ENCODE measurements at regions not wholly inside any gene's neighbourhood (a gene's known extent, or its start where the extent isn't known, plus 50 kb on each side); places are given as distances from the start of the nearest gene placed in this dataset.
A peak's percentile ranks its signal among the peaks of the same experiment; 100 is the strongest.

- DNase-seq = no peak
These were observed 315.6 kb downstream of the LPIN1 start for GRCh38 chr2:12062053-12062395.

- no peak for DNase-seq
These were observed 316.8 kb downstream of the LPIN1 start for GRCh38 chr2:12063210-12063609.

- no peak for DNase-seq
These were observed 317.7 kb downstream of the LPIN1 start for GRCh38 chr2:12064153-12064552.

- no peak for DNase-seq
These were observed 319.7 kb downstream of the LPIN1 start for GRCh38 chr2:12066116-12066515.

- DNase-seq = no peak
These were observed 320.6 kb downstream of the LPIN1 start for GRCh38 chr2:12066986-12067385.

- DNase-seq = no peak
These were observed 322.5 kb downstream of the LPIN1 start for GRCh38 chr2:12068796-12069538.

GRCh38 chr2:12070153-12070552, 323.7 kb downstream of the LPIN1 start:
- DNase-seq = no peak

GRCh38 chr2:12070581-12070980, 324.1 kb downstream of the LPIN1 start:
- no peak for DNase-seq

- no peak for DNase-seq
These were observed 324.9 kb downstream of the LPIN1 start for GRCh38 chr2:12071318-12071717.

GRCh38 chr2:12073217-12073852, 326.9 kb downstream of the LPIN1 start:
- DNase-seq = no peak

GRCh38 chr2:12074126-12074844, 327.9 kb downstream of the LPIN1 start:
- DNase-seq = peak; percentile 92

- no peak for DNase-seq
These were observed 328.4 kb downstream of the LPIN1 start for GRCh38 chr2:12074845-12075217.

GRCh38 chr2:12075603-12076002, 329.2 kb downstream of the LPIN1 start:
- no peak for DNase-seq

GRCh38 chr2:12076810-12077209, 330.4 kb downstream of the LPIN1 start:
- DNase-seq = no peak

- no peak for DNase-seq
These were observed 333.9 kb downstream of the LPIN1 start for GRCh38 chr2:12080360-12080759.

- no peak for DNase-seq
These were observed 335.2 kb downstream of the LPIN1 start for GRCh38 chr2:12081481-12082210.

GRCh38 chr2:12083081-12083581, 336.7 kb downstream of the LPIN1 start:
- no peak for DNase-seq

- DNase-seq = no peak
These were observed 337.4 kb downstream of the LPIN1 start for GRCh38 chr2:12083713-12084419.

- DNase-seq = no peak
These were observed 340.7 kb downstream of the LPIN1 start for GRCh38 chr2:12087175-12087574.

GRCh38 chr2:12087671-12088380, 341.4 kb downstream of the LPIN1 start:
- DNase-seq = no peak

- DNase-seq = no peak
These were observed 342.6 kb downstream of the LPIN1 start for GRCh38 chr2:12089001-12089400.

GRCh38 chr2:12089496-12089895, 343.1 kb downstream of the LPIN1 start:
- DNase-seq = peak; percentile 61
